GM21447 (cell line): ENCODE measurements at regions not wholly inside any gene's neighbourhood (a gene's known extent, or its start where the extent isn't known, plus 50 kb on each side); places are given as distances from the start of the nearest gene placed in this dataset.
"Not testable (repeated sequence)": the region's sequence is repeated elsewhere in the genome, so short reads cannot be mapped to it uniquely, and the experiment has no call there.

Experiments
- ATAC-seq: cut with Tn5 transposase; IDR thresholded peaks from one replicate; pipeline ENCODE4 v1.9.1; 2021; ENCODE audit not compliant: unreplicated experiment

- no peak for ATAC-seq
These were observed 228.7 kb upstream of the ZNF385D start for GRCh38 chr3:21979706-21980105.

- no peak for ATAC-seq
These were observed 238.5 kb upstream of the ZNF385D start for GRCh38 chr3:21989341-21990042.

- no peak for ATAC-seq
These were observed 240.1 kb upstream of the ZNF385D start for GRCh38 chr3:21991061-21991460.

DNA sequence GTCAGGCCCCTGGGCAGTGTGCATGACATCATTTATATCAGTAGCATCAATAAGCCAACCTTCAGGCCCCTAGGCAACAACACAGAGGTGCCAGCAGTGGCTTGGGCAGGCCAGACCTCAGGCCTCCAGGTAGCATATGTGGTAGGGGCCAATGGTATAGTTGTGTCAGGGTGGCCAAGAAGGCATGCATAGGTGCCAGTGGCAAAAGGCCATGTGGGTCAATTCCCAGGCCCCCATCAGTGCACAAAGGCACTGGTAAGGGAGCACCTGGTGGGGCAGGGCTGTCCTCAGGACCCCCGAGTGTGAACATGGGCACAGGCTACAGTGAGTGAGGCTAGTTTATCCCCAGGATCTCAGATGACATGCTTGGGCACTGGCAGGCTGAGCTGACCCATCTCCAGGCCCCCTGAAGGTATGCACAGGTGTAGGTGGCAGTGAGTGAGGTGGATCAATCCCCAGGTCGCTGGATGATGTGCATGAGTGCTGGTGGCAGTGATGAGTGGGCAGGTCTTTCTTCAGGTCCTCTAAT lies 244.1 kb upstream of the ZNF385D start:
- no peak for ATAC-seq

DNA sequence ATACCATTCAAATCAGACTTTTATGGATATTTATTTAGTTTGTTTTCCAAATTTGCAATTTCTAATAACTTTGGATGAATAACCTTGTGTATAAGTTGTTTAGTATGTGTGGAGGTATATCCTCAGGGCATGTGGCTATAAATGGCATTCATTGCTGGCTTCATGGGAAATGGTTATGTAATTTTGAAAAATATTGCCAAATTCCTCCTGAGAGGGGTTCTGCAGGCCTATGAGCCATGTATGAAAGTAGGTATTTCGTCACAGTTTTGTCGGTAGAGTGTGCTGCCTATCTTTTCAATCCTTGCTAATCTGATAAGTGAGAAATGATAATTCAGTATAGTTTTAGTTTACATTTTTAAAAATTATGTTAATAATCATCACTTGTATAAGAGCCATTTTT lies 256.4 kb upstream of the ZNF385D start:
- no peak for ATAC-seq

DNA sequence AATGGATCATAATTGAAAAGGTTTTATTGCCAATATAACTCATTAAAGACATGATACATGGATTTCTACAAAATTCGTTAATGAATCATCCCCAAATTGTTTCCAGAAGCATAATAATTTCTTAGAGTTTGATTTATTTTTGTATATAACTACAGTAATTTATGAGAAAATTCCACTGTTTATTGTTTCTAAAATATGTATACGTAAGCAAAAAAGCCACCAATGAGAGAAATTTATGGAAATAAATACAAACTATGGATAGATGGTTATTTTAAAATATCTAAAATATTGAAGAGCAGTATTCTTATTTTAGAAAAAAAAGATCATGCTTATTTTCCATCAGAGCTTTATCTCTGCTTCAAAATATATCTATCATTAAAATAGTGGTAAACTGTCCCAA lies 260.0 kb upstream of the ZNF385D start:
- no peak for ATAC-seq

- ATAC-seq = no peak
These were observed 261.5 kb upstream of the ZNF385D start for GRCh38 chr3:22012471-22012870.

DNA sequence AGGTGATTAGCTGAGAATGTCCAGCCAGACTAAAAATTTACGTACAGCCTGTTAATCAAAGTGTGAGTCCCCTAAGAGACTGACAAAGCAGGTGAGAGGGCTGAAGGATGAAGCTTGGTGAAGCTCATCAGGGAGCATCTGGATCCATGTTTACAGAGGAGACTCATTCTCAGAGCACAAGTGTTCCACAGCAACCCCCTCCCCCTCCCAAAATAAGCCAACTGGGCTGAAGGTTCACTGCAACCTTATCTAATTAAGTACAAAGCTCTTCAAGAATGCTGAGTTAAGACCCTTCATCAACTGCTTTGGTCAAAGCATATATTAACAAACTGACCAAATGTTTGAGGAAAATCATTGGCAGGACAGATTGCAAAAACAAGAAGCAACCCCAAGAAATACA lies 262.6 kb upstream of the ZNF385D start:
- ATAC-seq = no peak

DNA sequence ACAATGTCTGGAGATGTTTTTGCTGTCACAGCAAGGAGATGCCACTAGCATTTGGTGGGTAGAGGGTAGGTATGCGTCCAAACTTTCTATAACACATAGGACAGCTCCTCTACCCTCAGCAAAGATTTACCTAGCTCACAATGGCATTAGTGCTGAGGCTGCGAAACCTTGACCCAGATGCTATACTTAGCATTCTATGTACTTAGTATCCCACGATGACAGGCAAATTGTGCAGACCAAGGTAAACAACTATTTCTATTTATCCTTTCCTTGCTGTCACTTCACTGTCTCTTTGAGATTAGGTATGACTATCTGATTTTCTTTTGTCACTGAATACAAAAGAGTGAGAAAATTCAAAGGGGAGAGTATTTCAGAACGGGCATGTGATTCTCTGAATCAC lies 265.2 kb upstream of the ZNF385D start:
- no peak for ATAC-seq

DNA sequence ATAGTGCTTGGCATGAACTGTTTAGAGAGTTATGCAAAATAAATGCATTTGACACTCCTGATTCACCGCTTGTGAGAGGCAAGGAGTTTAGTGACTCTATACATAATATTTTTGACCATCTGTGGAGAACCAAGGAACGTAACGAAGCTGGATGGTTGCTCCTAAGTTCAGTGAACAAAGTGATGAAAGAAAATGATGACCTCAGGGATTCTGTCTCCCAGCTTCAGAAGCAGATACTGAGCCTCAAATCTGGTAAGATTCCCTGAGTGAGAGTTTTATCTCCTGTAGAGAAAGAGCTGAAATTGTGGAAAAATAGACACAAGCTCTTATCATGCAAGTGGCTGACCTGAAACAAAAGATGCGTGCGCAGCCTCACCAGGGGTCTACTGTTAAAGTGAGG lies 273.6 kb upstream of the ZNF385D start:
- ATAC-seq = not testable (repeated sequence)

DNA sequence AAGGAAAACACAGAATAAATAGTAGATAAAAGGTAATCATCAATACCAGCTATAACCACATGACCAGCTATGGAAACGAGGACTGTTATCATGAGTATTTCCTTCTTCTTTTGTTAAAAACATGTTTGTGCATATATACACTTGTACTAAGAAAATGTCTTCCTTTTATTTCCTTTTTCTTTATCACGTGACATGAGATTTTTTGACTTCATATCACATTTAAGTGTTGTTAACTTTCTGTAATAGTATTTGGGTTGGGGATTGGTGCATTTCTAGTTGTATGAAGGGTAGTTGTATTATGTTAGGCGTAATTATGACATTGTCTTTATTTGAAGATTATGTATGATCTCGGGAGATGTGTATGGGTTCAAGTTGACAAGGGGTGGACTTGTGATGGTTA lies 278.5 kb upstream of the ZNF385D start:
- no peak for ATAC-seq

DNA sequence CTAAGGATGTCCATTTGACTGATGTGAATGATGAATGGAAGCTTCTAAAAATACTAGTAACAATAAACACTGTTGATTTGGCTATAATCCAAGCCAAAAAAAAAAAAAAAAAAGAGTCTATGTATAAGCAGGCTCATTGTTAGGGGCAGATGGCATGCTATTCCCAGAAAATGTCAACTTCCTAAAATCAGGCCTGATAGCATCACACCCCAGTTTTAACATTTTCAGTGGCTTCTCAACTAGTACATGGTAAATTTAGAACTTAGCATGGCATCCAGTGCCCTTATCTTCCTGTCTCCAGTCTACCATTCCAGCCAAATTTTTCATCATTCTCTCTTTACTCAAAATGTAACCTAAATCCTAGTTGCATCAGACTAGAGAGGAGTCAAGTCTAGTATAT lies 288.2 kb upstream of the ZNF385D start:
- no peak for ATAC-seq

DNA sequence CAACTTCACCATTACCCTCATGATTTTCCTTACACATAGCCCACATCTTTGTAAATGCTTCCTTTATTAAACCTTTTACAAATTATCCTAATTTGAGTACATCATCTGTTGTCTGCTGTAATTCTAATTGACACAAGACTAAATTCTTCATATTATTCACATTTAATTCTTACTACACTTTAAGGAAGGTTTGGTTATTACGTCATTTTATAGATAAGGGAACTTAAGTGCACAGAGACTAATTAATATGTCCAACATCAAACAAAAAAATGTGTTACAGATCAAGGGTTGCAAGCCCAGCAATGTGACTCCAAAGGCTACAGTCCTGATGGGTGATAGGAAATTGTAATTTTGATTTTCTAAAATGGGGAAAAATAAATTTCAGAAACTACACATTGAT lies 289.1 kb upstream of the ZNF385D start:
- ATAC-seq = no peak

DNA sequence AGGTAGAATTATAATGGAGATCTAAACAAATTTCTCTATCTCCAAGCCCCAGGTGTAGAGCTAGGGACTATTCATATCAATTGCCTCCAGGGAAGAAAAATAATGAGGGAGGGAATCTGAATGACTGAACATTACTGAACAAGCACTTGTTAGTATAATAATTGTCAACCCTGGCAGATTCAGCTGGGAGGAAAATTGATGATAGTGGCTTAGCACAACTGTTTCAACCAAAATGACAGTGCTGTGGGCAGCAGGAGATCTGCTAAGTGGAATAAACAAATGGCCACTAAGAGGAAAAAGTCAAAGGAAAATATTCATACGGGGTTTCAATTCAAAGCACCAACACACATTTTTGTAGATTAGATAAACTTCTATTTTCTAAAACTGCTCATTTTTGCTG lies 294.9 kb upstream of the ZNF385D start:
- ATAC-seq = no peak

GRCh38 chr3:22063500-22063899 lies 312.5 kb upstream of the ZNF385D start:
- ATAC-seq = no peak

GRCh38 chr3:22068619-22069018 lies 317.6 kb upstream of the ZNF385D start:
- ATAC-seq = no peak

GRCh38 chr3:22088204-22088603 lies 337.2 kb upstream of the ZNF385D start:
- ATAC-seq = no peak

GRCh38 chr3:22089284-22089683 lies 338.3 kb upstream of the ZNF385D start:
- peak; percentile 95 for ATAC-seq

DNA sequence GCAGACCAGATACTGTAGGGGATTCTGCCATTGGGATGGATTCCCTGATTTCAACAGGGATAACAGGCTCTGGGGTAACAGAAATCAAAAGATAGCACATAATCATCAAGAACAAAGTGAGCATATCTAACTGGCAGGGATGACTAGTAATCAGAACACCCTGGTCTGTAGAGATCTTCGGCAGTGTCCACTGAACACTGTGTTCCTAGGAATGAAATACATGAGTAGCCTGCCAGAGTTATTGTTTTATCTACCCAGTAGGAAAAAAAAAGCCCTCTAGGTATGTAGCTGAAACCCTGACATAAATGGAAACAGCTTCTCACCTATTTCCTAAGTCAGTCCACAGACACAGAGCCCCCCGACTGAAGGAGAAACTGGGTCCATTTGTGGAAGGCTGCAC lies 340.3 kb upstream of the ZNF385D start:
- no peak for ATAC-seq

DNA sequence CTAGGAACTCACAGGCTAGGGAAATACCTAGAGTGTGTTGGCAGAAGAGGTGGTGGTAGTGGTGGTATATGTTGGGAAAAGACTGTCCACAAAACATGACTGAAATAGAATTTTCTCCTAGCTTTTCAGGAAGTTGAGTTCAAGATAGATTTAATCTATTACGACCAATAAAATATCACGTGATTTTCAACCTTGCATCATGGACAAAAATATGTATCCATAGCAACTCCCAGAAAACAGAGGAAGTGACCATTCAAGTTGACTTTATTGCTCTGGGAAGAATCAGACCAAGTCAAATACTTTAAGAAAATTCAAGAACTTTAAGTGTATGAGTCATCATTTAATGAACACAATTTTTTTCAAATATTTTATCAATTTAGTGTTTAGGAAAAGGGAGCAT lies 347.0 kb upstream of the ZNF385D start:
- no peak for ATAC-seq

DNA sequence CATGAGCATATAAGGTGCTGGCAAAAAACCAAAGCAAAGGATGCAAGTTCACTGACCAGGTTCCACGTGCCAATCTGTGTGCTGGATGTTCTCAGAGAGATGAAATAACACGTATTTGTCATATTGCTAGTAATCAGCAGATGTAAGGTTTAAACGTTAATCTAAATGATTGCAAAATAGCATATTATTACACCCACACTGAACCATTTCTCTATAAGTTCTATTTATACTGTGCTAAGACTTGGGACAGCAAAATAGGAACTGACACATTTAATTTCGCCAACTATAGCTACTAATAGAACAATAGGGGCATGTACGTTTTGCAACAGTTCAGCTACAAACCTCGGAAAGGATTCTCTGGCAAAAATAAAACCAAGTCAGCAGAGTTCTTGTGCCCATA lies 350.3 kb upstream of the ZNF385D start:
- no peak for ATAC-seq

DNA sequence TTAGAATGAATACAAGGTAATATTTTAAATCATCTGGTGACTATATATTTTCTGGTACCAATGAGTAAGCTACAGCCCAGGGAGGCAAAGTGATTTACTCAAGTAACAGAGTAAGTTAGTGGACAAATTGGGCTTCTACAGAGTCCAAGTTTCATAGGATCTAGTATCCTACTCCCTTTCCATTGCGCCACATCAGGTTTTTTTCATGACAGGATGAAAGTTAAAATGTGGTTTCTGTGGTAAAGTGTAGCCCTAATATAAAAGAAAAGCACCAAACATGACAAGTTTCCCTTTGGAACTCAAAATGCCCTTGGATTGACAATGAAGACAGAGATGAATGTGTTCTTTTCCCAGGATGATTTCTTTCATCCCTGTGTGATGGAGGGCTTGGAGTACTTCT lies 350.8 kb upstream of the ZNF385D start:
- no peak for ATAC-seq

- no peak for ATAC-seq
These were observed 352.4 kb upstream of the ZNF385D start for GRCh38 chr3:22103423-22103822.
